Esophagus (tissue), 2 donors: ENCODE measurements at regions not wholly inside any gene's neighbourhood (a gene's known extent, or its start where the extent isn't known, plus 50 kb on each side); places are given as distances from the start of the nearest gene placed in this dataset.
A peak's percentile ranks its signal among the peaks of the same experiment; 100 is the strongest.

Source experiments
- H3K27ac ChIP-seq, 2 donors: one replicate each; pipeline ENCODE4 v1.5.1; 2013; ENCODE audit warnings: low read depth in 2 of 2, mild to moderate bottlenecking in 2 of 2, inconsistent platforms in 1 of 2, low read length in 1 of 2, moderate library complexity in 1 of 2
- H3K27me3 ChIP-seq, 2 donors: one replicate each; pipeline ENCODE4 v1.6.1; 2013; ENCODE audit warnings: low read length in 2 of 2, control low read depth in 1 of 2, mild to moderate bottlenecking in 1 of 2; ENCODE audit not compliant: insufficient read depth in 2 of 2, control insufficient read depth in 1 of 2
- H3K36me3 ChIP-seq, 2 donors: one replicate each; pipeline ENCODE4 v1.6.1; 2013; ENCODE audit warnings: low read length in 1 of 2; ENCODE audit not compliant: control insufficient read depth in 2 of 2, insufficient read depth in 2 of 2
- H3K4me1 ChIP-seq, 2 donors: one replicate each; pipeline ENCODE4 v1.6.1; 2013; ENCODE audit warnings: low read length in 1 of 2; ENCODE audit not compliant: control insufficient read depth in 2 of 2, insufficient read depth in 2 of 2
- H3K4me3 ChIP-seq, 2 donors: one replicate each; pipeline ENCODE4 v1.5.1; 2013; ENCODE audit warnings: low read length in 2 of 2, mild to moderate bottlenecking in 2 of 2, low read depth in 1 of 2, moderate library complexity in 1 of 2
- H3K9me3 ChIP-seq, 2 donors: one replicate each; pipeline ENCODE4 v1.6.1; 2013; ENCODE audit warnings: mild to moderate bottlenecking in 2 of 2, low read depth in 1 of 2, low read length in 1 of 2, moderate library complexity in 1 of 2; ENCODE audit not compliant: control insufficient read depth in 2 of 2, insufficient read depth in 1 of 2
- WGBS, 2 donors: extraction: QIAGEN DNeasy Blood & Tissue Kit; methylation state at CpG; one replicate each; pipeline ENCODE4 v1.1.7; 2013; 5-methylcytosine and 5-hydroxymethylcytosine counted together
- donor health status: healthy with polysubstance abuse.
- donor health status: Bipolar disorder and iron deficiency.

GRCh38 chr2:205887637-205888036 lies 198.3 kb downstream of the INO80D start:
- whole genome bisulfite sequencing, 2 donors: 78 to 87% methylated on average over 10 of the region's 10 CpGs
- no peak overlapping the region for H3K4me3 ChIP-seq
- H3K4me1 ChIP-seq: peaks cover 0 to 6% of the 10 kb centered on the region in 2 donors
- H3K27me3 ChIP-seq: no peaks in the 10 kb centered on the region
- H3K9me3 ChIP-seq: no peaks in the 10 kb centered on the region
- no peak overlapping the region for H3K27ac ChIP-seq
- no peaks in the 10 kb centered on the region for H3K36me3 ChIP-seq

GRCh38 chr2:205885492-205886099 lies 200.4 kb downstream of the INO80D start:
- Histone ChIP-seq H3K4me3 (no peak overlapping the region), H3K36me3 (no peaks in the 10 kb centered on the region)

GRCh38 chr2:205883965-205884364 lies 201.7 kb downstream of the NRP2 start:
- Histone ChIP-seq H3K9me3 (no peaks in the 10 kb centered on the region), H3K4me3 (no peak overlapping the region), H3K27me3 (no peaks in the 10 kb centered on the region), H3K27ac (peak overlapping the region in 1 of 2 donors; percentile 37), H3K4me1 (peaks cover 0 to 6% of the 10 kb centered on the region in 2 donors), H3K36me3 (no peaks in the 10 kb centered on the region)
- 88 to 91% methylated on average over 4 of the region's 4 CpGs for WGBS, 2 donors

More at GRCh38 chr2:205885492-205886099, 200.4 kb downstream of the INO80D start:
- no peaks in the 10 kb centered on the region for H3K27me3 ChIP-seq
- H3K9me3 ChIP-seq: no peaks in the 10 kb centered on the region
- 34 to 37% methylated on average over 23 of the region's 23 CpGs for WGBS, 2 donors
- H3K4me1 ChIP-seq: peaks cover 0 to 6% of the 10 kb centered on the region in 2 donors
- peak overlapping the region in 1 of 2 donors; percentile 44 for H3K27ac ChIP-seq

GRCh38 chr2:205882806-205883425 lies 200.6 kb downstream of the NRP2 start:
- Histone ChIP-seq H3K4me1 (peaks cover 0 to 6% of the 10 kb centered on the region in 2 donors), H3K4me3 (no peak overlapping the region), H3K27ac (peak overlapping the region; percentile 50 to 55), H3K27me3 (no peaks in the 10 kb centered on the region), H3K9me3 (no peaks in the 10 kb centered on the region), H3K36me3 (no peaks in the 10 kb centered on the region)
- WGBS, 2 donors: 71 to 81% methylated on average over 6 of the region's 6 CpGs

- Histone ChIP-seq H3K36me3 (no peaks in the 10 kb centered on the region), H3K4me3 (no peak overlapping the region), H3K4me1 (peaks cover 0 to 3% of the 10 kb centered on the region in 2 donors), H3K27me3 (no peaks in the 10 kb centered on the region), H3K27ac (no peak overlapping the region), H3K9me3 (no peaks in the 10 kb centered on the region)
- WGBS, 2 donors: 93 to 96% methylated on average over 4 of the region's 4 CpGs
Measured at GRCh38 chr2:205880048-205880447, 197.7 kb downstream of the NRP2 start.

GRCh38 chr2:205878999-205879762 lies 196.9 kb downstream of the NRP2 start:
- Histone ChIP-seq H3K4me3 (no peak overlapping the region), H3K27ac (no peak overlapping the region), H3K4me1 (peaks cover 0 to 3% of the 10 kb centered on the region in 2 donors), H3K36me3 (no peaks in the 10 kb centered on the region), H3K27me3 (no peaks in the 10 kb centered on the region), H3K9me3 (peaks cover 0 to under 1% of the 10 kb centered on the region in 2 donors)
- 60 to 71% methylated on average over 22 of the region's 22 CpGs for WGBS, 2 donors

GRCh38 chr2:205877496-205877895 lies 195.2 kb downstream of the NRP2 start:
- Histone ChIP-seq H3K9me3 (peaks cover 0 to 2% of the 10 kb centered on the region in 2 donors), H3K27ac (no peak overlapping the region), H3K4me3 (no peak overlapping the region), H3K36me3 (no peaks in the 10 kb centered on the region), H3K4me1 (no peaks in the 10 kb centered on the region), H3K27me3 (no peaks in the 10 kb centered on the region)
- WGBS, 2 donors: 94 to 96% methylated on average over 3 of the region's 3 CpGs

GRCh38 chr2:205876127-205876526 lies 193.8 kb downstream of the NRP2 start:
- Histone ChIP-seq H3K36me3 (no peaks in the 10 kb centered on the region), H3K4me1 (no peaks in the 10 kb centered on the region), H3K27me3 (no peaks in the 10 kb centered on the region), H3K9me3 (peaks cover 0 to 2% of the 10 kb centered on the region in 2 donors), H3K4me3 (no peak overlapping the region), H3K27ac (no peak overlapping the region)

GRCh38 chr2:205872716-205873115 lies 190.4 kb downstream of the NRP2 start:
- Histone ChIP-seq H3K4me1 (no peaks in the 10 kb centered on the region), H3K27ac (no peak overlapping the region), H3K9me3 (peaks cover 0 to 2% of the 10 kb centered on the region in 2 donors), H3K27me3 (no peaks in the 10 kb centered on the region), H3K36me3 (no peaks in the 10 kb centered on the region), H3K4me3 (no peak overlapping the region)
